ENCODE measurements at regions not wholly inside any gene's neighbourhood (a gene's known extent, or its start where the extent isn't known, plus 50 kb on each side); places are given as distances from the start of the nearest gene placed in this dataset.

GRCh38 chr18:59083136-59083818 lies 56.4 kb upstream of the SEC11C start:
- in situ Hi-C loops (cut with MboI; ENCODE audit: low sequenced_read_pairs), result no loop called here

GRCh38 chr18:59085126-59085794 lies 54.4 kb upstream of the SEC11C start:
- in situ Hi-C loops (cut with MboI; ENCODE audit: low sequenced_read_pairs), result no loop called here

GRCh38 chr18:59085797-59086196 lies 53.9 kb upstream of the SEC11C start:
- in situ Hi-C loops (cut with MboI; ENCODE audit: low sequenced_read_pairs), result no loop called here

- in situ Hi-C loops (cut with MboI; ENCODE audit: low sequenced_read_pairs), result no loop called here
Observed at GRCh38 chr18:59086522-59086921, 53.2 kb upstream of the SEC11C start.

GRCh38 chr18:59087391-59087790 lies 52.3 kb upstream of the SEC11C start:
- in situ Hi-C loops (cut with MboI; ENCODE audit: low sequenced_read_pairs), result no loop called here
